ENCODE measurements at regions not wholly inside any gene's neighbourhood (a gene's known extent, or its start where the extent isn't known, plus 50 kb on each side); places are given as distances from the start of the nearest gene placed in this dataset.

- FAIRE-seq = no peak
- no peak for TF ChIP-seq CTCF (IDR thresholded peaks at IDR 0.05; ENCODE audit: insufficient read depth, missing control alignments)
- DNase-seq (ENCODE audit: insufficient read length, low spot score) = no peak
Measured at GRCh38 chr2:220684099-220684498, 888.0 kb downstream of the EPHA4 start.

GRCh38 chr2:220687231-220687843, 884.8 kb downstream of the EPHA4 start:
- TF ChIP-seq CTCF (IDR thresholded peaks at IDR 0.05; ENCODE audit: insufficient read depth, missing control alignments) = peak; percentile 76
- FAIRE-seq = no peak
- DNase-seq (ENCODE audit: insufficient read length, low spot score) = no peak

GRCh38 chr2:220695397-220696279, 876.5 kb downstream of the EPHA4 start:
- DNase-seq (ENCODE audit: insufficient read length, low spot score) = no peak
- FAIRE-seq = no peak
- TF ChIP-seq CTCF (IDR thresholded peaks at IDR 0.05; ENCODE audit: insufficient read depth, missing control alignments) = no peak

- DNase-seq (ENCODE audit: insufficient read length, low spot score) (no peak), FAIRE-seq (no peak)
- TF ChIP-seq CTCF (IDR thresholded peaks at IDR 0.05; ENCODE audit: insufficient read depth, missing control alignments) = no peak
Measured at GRCh38 chr2:220696280-220696669, 875.8 kb downstream of the EPHA4 start.

- no peak for DNase-seq (ENCODE audit: insufficient read length, low spot score)
- TF ChIP-seq CTCF (IDR thresholded peaks at IDR 0.05; ENCODE audit: insufficient read depth, missing control alignments) = no peak
- FAIRE-seq = no peak
Measured at GRCh38 chr2:220697011-220697410, 875.1 kb downstream of the EPHA4 start.

- no peak for DNase-seq (ENCODE audit: insufficient read length, low spot score)
- no peak for TF ChIP-seq CTCF (IDR thresholded peaks at IDR 0.05; ENCODE audit: insufficient read depth, missing control alignments)
- no peak for FAIRE-seq
Measured at GRCh38 chr2:220701115-220701514, 871.0 kb downstream of the EPHA4 start.

- no peak for DNase-seq (ENCODE audit: insufficient read length, low spot score)
- no peak for TF ChIP-seq CTCF (IDR thresholded peaks at IDR 0.05; ENCODE audit: insufficient read depth, missing control alignments)
- FAIRE-seq = no peak
Measured at GRCh38 chr2:220703279-220703678, 868.8 kb downstream of the EPHA4 start.
